ENCODE measurements at regions not wholly inside any gene's neighbourhood (a gene's known extent, or its start where the extent isn't known, plus 50 kb on each side); places are given as distances from the start of the nearest gene placed in this dataset.
"Not testable (repeated sequence)": the region's sequence is repeated elsewhere in the genome, so short reads cannot be mapped to it uniquely, and the experiment has no call there.

DNA sequence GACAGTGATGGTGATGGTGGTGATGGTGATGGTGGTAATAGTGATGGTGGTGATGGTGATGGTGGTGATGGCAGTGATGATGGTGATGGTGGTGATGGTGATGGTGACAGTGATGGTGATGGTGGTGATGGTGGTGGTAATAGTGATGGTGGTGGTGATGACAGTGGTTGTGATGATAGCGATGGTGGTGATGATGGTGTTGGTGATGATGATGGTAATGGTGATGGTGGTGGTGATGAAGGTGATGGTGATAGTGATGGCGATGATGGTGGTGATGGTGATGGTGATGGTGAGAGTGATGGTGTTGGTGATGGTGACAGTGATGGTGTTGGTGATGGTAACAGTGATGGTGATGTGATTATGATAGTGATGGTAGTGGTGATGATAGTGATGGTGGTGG lies 94.3 kb downstream of the ASB1 start:
- no peak for DNase-seq (ENCODE audit: low spot score)

DNA sequence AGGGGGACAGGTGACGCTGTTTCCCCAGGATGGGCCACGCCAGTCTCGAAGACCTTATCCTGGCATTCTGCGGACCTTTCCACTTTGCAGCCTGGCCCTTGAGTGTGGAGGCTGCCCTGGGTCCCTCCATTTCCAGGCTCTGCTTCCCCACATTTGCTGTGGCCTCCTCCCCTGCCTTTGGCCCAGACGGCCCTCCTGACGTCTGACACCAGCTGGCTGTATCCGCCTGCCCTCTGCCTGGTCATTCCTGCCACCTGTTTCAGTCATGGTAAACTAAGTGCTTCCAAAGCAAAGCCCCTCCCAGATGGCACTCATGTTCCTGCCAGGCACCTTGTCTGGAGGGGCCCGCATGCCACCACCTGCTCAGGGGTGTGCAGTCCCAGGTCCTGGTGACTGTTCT lies 95.1 kb downstream of the ASB1 start:
- DNase-seq (ENCODE audit: low spot score) = no peak

DNA sequence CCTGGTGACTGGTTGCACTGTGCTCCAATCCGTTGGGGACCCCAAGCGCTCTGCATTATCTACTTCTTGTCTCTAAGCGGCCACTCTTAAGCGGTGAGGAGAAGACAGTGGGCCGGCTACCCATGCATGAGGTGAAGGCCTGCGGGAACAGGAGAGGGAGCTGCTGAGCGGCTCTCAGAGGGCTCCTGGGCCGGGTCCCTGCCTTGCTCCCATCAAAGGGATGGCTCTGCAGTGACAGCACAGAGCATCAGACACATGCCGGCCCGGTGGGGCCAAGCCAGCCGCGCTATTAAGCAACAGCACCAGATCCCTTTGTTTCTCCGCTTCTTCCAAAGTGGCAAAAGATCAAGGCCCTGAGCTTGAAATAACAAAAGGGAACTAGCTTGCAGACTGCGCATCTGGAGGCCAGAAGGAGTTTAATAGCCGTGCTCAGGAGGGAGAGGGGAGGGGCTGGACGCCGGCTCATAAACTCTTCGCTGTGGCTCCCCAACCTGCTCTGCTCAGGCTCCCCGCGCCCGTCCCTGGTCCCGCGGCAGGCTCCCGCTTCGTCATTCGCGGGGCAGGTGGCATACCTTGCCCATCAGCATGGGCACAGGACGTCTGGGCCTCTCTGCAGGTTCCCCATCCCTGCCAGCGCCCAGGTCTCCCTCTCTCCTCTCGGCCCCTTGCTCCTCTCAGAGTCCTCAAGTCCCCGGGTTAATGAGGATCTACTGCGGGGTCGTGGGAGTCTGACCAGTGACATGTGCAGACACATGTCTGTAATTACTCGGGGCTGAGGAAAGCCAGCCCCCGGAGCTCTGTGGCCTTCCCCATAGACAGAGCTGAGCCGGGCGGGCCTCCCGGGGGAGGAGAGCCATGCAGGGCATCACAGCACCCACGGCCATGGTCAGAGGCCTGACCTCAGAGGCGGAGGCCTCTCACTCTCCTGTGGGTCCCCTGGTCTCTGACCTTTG lies 96.7 kb downstream of the ASB1 start:
- DNase-seq (ENCODE audit: low spot score) = no peak

DNA sequence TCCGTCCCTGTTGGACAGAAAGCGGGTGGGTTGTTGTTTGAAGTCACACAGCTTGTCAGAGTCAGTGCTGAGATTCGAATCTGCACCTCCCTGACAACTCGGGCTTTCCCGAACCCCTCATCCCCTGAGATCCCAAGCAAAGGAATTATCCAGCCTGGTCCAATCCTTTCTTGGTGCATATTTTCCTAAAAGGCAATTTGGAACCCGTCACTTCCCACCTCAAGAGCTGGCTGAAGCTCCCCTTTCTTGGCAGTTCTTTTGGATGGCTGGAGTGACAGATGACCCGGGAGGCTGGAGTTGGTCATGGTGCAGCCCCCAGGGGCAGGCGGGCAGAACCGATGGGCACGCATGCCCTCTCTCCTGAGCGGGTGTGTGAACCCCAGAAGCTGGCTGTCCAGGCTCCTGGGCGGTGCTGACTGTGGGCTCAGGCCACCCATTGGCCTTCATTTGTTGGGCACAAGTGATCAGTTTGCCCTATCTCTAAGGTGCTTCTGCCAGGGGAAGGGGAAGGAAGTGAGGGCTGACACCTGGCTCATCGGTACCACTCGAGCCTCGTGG lies 97.8 kb downstream of the ASB1 start:
- no peak for DNase-seq (ENCODE audit: low spot score)

DNA sequence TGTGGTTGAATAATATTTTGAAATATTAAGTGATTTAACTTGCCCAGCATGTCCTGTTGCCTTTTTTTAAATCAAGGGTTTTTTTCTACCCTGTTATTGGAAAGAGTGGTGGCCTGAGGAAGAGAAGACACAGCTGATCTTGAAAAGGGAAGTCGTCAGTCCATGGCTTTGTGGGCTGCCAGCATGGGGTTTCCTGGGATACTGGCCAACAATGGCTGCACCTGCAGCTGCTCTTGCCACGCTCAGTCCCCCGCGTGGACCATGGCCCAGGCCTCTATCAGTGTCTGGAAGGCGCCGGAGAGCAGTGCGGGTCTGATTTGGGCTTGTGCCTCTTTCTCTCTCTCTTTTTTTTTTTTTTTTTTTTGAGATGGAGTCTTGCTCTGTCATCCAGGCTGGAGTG lies 99.3 kb downstream of the ASB1 start:
- DNase-seq (ENCODE audit: low spot score) = no peak

DNA sequence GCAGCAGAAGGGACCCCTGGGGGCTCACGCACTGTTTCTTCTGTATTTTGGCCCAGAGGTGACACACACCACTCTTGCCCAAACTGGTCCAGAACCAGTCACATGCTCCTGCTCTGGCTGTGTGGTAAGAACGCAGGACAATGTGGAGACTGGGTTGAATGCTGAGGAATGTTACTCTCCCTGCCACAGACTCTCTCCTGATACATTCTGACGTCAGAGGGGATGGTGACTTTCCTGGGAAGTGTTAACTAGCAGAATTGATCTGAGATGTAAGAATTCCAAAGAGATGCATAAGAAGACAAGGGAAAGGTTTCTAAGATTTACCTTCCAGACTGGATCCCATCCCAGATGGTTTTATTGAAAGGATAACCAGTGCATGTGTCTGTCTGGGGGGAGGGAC lies 100.8 kb downstream of the ASB1 start:
- no peak for DNase-seq (ENCODE audit: low spot score)

DNA sequence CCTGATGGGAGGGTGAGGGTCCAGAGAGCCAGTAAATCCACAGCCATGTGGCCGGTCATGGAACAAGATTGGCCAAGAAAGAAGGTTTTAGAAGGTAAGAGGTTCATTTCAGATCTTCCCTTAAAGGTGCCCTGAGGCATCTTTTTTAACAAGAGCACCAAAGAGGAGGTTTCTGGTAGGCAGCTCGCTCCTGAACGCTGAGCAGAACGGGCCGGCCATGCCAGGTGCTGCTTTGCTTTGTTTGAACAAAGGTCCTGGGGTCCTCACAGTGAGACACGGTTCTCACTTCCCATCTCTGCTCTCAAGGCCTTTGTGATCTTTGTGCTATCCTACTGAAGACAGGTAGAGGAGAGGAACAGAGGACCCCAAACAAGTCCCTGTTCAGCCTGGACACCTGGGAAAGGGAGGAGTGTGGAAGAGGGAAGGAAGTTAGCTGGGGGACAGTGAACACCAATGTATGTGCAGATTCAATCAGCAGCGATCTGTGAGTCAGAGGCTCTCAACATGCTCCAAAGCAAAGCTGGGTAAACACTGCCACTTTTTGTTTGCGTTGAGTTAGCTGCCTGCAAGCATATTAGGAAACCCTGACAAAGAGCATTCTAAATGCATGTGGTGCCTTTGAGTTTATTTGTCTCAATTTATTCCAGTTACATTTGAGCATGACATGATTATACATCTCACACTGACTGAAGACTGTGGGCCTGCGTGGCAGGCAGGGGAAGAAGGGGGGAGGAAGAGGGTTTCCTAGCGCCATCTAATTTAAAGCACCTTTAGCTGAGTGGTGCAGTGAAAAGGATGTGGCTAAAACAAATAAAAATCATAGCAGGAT lies 102.4 kb downstream of the ASB1 start:
- peak; percentile 31 for DNase-seq (ENCODE audit: low spot score)

DNA sequence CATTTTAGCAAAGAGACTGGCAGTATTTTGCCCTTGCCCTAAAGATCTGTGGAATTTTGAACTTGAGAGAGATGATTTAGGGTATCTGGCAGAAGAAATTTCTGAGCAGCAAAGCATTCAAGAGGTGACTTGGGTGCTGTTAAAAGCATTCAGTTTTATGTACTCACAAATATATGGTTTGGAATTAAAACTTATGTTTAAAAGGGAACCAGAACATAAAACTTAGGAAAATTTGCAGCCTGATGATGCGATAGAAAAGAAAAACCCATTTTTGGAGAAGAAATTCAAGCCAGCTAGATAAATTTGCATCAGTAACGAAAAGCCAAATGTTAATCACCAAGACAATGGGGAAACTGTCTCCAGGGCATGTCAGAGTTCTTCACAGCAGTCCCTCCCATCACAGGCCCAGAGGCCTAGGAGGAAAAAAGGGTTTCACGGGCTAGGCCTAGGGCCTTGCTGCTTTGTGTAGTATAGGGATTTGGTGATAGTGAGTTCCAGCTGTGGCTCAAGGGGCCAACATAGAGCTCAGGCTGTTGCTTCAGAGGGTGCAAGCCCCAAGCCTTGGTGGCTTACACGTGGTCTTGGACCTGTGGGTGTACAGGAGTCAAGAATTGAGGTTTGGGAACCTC lies 104.4 kb downstream of the ASB1 start:
- DNase-seq (ENCODE audit: low spot score) = not testable (repeated sequence)

DNA sequence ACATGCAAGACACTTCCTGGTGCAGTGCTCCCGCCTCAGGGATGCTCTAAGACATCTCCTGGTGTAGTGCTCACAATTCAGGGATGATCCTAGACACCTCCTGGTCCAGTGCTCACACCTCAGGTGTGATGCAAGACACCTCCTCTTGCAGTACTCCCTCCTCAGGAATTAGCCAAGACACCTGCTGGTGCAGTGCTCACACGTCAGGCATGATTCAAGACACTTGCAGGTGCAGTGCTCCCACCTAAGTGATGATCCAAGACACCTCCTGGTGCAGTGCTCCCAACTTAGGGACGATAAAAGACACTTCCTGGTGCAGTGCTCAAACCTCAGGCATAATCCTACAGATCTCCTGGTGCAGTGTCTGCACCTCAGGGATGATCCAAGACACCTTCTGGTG lies 117.0 kb downstream of the ASB1 start:
- DNase-seq (ENCODE audit: low spot score) = not testable (repeated sequence)

DNA sequence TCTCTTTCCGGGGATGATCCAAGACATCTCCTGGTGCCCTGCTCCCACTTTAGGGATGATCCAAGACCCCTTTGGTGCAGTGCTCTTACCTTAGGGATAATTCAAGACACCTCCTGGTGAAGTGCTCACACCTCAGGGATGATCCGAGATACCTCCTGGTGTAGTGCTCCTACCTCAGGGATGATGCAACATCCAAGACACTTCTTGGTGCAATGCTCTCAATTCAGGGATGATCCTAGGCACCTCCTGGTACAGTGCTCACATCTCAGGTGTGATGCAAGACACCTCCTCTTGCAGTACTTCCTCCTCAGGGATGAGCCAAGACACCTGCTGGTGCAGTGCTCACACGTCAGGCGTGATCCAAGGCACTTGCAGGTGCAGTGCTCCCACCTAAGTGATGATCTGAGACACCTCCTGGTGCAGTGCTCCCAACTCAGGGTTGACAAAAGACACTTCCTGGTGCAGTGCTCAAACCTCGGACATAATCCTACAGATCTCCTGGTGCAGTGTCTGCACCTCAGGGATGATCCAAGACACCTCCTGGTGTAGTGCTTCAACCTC lies 122.3 kb downstream of the ASB1 start:
- no peak for DNase-seq (ENCODE audit: low spot score)

DNA sequence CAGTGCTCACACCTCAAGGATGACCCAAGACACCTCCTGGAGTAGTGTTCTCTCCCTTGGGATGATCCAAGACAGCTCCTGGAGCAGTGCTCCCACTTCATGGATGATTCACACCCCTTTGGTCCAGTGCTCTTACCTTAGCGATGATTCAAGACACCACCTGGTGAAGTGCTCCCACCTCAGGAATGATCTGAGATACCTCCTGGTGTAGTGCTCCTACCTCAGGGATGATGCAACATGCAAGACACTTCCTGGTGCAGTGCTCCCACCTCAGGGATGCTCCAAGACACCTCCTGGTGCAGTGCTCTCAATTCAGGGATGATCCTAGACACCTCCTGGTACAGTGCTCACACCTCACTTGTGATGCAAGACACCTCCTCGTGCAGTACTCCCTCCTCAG lies 123.1 kb downstream of the ASB1 start:
- no peak for DNase-seq (ENCODE audit: low spot score)

DNA sequence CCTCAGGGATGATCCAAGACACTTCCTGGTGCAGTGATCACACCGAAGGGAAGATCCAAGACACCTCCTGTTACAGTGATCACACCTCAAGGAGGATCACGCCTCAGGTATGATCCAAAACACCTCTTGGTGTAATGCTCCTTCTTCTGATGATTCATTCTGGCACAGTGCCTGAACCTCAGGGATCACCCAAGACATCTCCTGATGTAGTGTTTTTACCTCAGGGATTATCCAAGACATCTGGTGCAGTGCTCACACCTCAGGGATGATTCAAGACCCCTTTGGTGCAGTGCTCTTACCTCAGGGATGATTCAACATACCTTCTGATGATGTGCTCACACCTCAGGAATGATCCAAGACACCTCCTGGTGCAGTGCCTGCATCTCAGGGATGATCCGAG lies 124.4 kb downstream of the ASB1 start:
- DNase-seq (ENCODE audit: low spot score) = no peak

DNA sequence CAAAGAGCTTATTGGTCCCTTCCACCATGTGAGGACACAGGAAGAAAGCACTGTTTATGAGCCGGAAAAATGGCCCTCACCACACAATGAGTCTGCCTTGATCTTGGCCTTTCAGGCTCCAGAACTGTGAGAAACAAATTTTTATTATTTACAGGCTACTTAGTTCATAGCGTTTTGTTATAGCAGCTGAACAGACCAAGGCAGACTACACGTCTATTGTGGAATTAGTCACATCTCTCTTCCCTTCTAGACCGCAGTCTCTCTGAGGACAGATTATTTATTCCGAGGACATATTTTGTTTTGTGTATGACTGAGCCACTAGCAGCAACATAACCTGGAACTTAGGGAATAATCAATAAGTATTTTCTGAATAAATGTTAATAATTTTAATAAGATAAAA lies 125.5 kb downstream of the ASB1 start:
- no peak for DNase-seq (ENCODE audit: low spot score)

DNA sequence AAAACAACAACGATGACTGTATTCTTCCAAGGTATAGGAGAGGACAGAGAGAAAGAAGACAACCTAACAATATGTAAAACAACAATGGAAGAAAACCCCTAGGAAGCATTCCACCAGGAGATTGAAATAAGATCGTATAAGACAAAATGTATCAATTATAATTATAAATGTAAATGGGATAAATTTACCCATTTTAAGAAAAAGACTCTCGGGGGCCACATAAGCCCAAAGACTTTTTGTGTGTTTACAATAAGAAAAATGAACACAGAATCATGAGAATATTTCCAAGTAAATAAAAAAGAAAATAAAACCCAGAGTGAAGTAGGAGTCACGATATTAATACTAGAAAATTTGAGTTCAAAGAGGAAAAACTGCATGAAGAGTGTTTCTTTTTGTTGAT lies 126.4 kb downstream of the ASB1 start:
- no peak for DNase-seq (ENCODE audit: low spot score)

DNA sequence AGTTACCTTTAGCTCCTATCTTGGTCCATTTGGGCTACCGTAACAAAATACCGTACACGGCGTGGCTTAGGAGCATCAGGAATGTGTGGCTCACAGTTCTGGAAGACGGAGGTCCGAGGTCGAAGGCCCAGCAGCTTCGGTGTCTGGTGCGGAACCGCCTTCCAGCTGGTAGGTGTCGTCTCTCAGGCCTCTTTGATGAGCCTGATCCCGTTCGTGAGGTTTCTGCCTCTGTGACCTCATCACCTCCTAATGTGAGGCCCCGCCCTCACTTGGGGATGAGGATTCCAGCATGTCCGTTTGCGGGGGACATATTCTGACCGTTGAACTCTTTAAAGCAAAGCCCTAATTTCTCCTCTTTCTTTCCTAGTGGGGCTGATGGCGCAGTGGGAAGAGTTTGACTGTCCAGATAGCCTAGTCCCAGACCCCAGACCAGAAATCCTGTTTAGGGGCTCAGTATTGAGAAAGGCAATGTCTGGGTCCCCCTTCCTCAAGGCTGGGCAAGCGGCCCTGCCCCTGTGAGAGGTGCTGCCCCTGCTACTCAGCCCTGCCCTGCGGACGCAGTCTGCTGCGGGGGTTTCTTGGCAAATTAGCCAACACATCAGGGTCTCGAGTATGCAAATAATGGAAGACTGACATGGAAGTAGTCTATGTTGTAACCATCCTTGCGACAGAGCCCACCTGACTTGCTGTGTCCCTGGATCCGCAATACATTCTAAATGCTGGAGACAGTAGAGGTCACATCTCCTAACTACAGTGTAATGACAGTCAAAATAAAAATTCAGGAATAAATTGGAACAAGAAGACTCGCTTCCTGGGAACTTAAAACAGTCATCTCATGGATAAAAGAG lies 128.0 kb downstream of the ASB1 start:
- no peak for DNase-seq (ENCODE audit: low spot score)

DNA sequence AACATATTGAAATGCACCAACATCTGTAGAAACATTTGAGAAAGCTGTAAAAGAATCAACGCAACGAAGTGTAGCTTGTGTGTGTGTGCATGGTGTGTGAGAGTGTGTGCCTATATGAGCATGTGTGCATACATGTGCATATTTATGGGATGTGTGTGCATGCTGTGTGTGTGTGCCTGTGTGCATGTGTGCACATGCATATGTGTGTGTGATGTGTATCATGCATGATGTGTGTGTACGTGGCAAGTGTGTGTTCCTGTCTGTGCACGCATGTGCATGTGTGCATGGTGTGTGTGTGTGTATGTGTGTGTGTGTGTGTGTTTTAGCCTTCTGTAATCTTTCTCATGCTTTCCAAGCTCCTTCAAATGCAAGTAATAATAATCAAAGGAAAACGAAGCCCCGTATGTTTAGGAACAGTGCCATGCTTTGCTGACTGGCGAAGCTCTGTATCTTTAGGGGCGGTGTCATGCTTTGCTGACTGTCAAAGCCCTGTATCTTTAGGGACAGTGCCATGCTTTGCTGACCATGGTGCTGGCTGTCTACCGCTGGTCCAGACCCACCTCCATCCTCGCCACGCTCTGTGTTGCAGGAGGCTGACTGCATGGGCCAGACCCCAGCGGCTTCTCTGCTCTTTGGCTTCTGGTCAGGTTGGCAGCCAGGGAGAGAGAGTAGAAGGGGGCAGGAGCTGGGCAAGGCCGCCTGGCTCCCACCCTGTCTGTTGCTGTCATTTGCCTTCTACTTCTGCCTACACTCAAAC lies 129.2 kb downstream of the ASB1 start:
- no peak for DNase-seq (ENCODE audit: low spot score)

DNA sequence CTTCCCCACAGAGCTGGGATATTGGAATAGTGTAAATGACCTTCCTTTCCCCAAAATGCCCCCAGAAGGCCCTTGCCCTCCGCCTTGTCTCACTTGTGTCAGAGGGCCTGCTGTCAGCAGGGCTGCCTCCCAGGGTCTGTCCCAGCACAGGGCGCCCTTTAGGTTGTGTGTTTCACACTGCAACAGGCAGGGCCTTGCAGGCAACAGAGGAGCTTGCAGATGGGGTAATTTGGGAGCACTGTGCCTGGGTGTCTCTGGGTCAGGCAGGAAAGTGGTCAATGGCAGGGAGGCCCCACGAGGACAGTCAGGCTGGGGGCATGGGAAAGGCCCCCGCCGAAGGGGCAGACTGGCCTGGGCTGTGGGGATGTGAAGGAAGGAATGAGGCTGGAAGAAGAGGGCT lies 130.7 kb downstream of the ASB1 start:
- DNase-seq (ENCODE audit: low spot score) = no peak

DNA sequence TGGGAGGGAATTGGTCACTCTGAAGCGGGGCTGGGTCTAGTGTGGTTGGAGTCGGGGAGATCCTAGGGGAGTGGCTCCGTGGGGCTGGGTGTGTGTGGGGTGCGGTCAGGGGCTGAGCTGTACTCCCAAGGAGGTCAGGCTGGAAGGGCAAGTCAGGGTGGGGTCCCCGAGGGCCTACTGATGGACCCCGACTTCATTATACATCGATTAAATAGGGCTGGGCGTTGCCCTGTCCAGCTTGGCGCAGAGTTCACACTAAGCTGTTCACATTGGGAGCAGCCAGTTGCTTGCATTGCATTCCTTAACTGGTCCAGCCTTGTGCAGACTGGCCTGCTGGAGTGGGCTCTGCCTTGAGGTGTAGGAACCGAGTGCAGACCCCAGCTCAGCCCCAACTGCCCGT lies 131.2 kb downstream of the ASB1 start:
- no peak for DNase-seq (ENCODE audit: low spot score)

DNA sequence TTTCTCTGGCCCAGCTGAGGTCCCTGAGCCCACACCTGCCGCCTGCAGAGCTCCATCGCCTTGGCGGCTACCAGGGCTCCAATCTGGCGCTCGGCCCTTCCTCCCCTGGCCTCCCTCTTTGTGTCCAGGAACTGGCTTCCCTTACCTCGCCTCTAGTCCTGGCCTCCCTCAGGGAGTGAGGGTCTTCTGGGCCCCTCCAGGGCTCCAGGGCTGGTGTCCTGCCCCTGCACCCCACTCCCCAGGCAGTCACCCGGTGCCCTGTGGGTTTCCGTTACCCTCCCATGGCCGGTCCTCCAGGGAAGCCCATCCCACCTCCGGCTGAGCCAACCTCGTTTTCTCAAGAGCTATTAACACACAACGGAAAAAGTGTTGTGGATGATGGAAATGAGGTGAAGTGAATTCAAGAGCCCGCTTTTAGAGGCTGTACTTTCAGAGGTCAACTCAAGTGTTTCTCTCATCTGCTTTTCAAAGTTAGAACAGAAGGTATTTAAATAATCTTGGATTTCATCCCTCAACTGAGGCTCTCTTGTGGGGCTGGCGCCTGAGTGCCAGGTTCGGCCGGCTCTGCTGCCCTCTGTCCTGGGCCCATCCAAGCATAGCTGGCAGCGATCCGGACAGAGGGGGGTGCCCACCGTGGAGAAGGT lies 131.9 kb downstream of the ASB1 start:
- DNase-seq (ENCODE audit: low spot score) = no peak

DNA sequence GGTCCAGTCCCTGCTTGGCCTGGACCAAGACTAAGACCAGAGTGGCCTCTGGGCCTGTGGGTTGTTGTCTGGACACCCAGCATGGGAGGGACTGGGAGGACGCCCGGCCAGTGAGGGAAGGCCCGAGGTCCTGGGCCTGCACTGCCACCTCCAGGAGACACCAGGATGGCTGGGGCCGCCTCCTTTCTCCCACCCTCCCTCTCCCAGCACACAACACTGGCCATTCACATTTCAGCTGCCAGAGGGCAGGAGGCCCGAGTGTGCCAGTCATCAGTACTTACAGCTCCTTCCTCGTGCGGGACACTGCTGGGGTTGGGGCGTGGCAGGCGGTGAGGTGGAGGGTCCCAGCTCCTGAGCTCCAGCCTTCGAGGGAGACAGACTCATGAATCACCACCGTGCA lies 133.5 kb downstream of the ASB1 start:
- no peak for DNase-seq (ENCODE audit: low spot score)

All from HuH-7 (cell line).